KBM-7 (cell line): ENCODE measurements at regions not wholly inside any gene's neighbourhood (a gene's known extent, or its start where the extent isn't known, plus 50 kb on each side); places are given as distances from the start of the nearest gene placed in this dataset.

Experiments used
- DNase-seq: peaks from one replicate; pipeline ENCODE4 v3.0.0-alpha.2; 2015
- in situ Hi-C: fragments of 300-500 bp; cut with MboI; formaldehyde crosslinking; loops from 2 replicates; pipeline ENCODE4 v1.14.3; 2020; ENCODE audit warnings: low sequenced_read_pairs, low pct_unique_long_range_greater_than_20kb, mixed read lengths

GRCh38 chr15:85298366-85298765 is 82.0 kb upstream of the AKAP13 start:
- in situ Hi-C loops, result no loop called here
- no peak for DNase-seq

DNA sequence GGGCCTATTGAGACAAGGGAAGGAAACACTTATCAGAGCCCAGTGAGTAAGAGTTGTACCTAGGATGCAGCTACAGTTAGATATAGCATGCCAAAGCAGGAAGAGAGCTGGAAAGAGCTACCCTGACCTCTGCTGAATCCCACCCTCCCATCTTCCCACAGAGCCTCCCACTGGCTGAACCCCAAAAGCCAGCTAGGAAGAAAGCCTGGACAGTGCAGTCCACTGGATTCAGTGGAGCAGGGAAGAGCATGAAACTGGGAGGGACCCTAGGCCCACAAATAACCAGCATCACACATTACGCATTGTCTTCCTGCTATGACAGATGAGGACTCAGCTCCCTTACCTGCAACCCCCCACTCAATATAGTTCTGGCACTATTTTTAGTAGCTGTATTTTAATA is 81.5 kb upstream of the AKAP13 start:
- DNase-seq, result no peak
- in situ Hi-C loops, result no loop called here

DNA sequence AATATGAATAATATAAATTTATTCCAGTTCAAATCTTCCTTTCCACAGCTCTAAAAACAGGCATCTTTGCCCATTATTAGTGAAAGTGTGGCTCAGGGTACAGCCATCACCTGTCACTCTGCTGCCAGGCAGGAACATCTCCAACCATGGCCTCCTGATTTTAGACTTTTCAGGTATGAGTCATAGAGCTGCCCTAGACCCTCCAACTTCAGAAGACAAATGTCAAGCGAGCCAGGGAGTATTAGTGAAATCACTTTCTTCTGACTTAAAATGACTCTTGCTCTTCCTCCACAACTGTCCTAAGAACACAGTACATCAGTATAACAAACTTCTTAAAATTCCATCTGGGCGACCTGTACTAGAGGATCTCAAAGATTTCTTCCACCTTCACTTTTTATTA is 78.1 kb upstream of the AKAP13 start:
- in situ Hi-C loops, result no loop called here
- no peak for DNase-seq

GRCh38 chr15:85305050-85305449 is 75.4 kb upstream of the AKAP13 start:
- no peak for DNase-seq
- in situ Hi-C loops, result no loop called here

DNA sequence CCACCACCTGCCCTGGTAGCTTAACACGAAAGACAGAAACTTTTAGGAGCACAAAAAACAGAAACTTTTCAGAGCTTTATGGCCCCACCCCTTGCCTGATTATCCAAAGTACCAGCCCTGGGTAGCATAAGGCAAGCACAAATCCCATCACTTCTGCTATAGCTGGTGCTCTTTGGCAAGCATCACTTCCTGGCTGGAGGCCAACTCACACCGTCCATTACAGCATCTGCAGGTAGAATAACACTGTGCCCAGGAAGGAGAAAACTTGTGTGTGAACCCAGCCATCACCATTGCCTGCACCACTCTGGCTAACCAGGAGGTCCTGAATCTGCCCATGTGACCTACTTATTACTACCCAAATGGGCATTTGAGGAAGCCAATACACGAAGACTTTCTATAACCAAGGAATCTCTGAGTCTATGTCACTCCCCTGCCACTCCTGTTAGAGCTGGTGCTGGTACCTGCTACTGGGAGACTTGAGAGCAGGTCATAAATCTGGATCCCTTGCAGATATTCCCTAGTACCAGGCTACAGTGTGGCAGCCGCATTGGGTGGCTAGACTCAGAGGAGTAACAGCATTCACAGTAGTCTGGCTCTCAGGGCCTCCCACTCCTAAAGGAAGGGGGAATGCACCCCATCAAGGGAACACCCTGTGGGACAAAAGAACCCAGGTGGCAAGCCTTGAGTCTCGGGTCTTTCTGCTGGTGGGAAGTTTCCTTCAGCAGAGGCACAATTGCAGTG is 73.3 kb upstream of the AKAP13 start:
- in situ Hi-C loops, result no loop called here
- no peak for DNase-seq

GRCh38 chr15:85307687-85308045 is 72.7 kb upstream of the AKAP13 start:
- no peak for DNase-seq
- in situ Hi-C loops, result no loop called here

DNA sequence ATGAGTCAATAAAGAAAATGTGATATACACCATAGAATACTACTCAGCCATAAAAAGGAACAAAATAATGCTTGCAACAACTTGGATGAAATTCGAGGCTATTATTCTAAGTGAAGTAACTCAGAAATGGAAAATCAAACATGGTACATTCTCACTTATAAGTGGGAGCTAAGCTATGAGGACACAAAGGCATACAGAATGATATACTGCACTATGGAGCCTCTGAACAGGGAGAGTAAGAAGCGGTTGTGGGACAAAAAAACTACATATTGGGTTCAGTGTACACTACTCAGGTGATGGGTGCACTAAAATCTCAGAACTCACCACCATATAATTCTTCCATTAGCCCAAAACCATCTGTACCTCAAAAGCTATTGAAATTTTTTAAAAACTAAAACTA is 68.8 kb upstream of the AKAP13 start:
- DNase-seq, result no peak
- in situ Hi-C loops, result no loop called here

DNA sequence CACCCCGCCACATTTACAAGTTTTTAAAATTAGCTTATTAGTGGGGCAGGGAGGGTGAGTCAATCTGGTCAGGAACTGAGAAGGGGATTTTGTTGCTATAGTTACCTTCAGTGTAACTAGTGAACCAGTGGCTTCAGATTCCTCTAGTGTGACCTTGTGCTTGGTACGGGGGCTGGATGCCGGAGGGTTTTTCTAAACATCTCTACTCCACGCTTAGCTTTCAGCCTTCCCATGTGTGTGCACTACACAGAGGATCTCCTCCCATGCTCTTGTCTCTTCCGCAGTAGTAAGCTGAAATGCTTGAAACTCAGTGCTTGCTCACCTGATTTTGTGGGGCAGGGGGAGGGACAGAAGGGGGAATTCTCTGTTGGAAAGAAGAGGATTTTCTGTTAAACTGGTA is 67.9 kb upstream of the AKAP13 start:
- no peak for DNase-seq
- in situ Hi-C loops, result no loop called here

DNA sequence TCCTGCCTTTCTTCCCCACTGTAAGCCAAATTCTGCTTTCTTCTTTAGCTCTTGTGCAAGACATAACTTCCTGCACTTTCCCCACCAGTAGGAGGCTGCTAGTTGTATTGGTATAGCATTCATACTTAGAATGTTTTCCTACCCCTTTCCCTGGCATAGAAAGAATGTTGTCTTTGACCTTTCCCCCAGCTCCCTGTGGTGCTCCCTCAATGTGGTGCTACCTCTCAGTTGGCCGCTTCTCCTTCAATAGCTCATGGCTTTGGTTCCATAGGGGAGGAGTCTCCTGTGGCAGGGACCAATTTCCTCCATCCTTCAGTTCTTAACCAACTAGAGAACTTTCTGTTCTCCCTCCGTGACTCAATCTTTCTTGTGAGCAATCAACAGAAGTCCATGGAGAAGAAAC is 67.5 kb upstream of the AKAP13 start:
- in situ Hi-C loops, result no loop called here
- DNase-seq, result no peak

GRCh38 chr15:85313339-85313738 is 67.1 kb upstream of the AKAP13 start:
- in situ Hi-C loops, result no loop called here
- no peak for DNase-seq

DNA sequence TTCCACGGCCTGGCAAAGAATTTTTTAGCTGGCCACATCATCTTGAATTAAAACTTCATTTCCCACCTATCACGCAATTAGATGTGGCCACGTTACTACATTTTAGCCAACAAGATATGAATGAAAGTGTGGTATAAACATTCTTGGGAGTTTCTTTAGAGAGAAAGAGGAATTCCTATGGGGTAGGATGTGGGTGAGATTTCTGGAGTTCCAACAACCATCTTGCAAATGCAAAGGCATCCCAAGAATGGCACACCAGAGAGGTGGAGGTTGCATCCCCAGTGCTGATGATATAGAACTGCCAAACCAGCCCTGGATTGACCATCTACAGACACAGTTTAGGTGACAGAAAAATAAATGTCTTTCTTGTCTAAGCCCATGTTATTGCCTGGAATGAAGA is 66.3 kb upstream of the AKAP13 start:
- in situ Hi-C loops, result no loop called here

GRCh38 chr15:85314633-85315032 is 65.8 kb upstream of the AKAP13 start:
- DNase-seq, result no peak
- in situ Hi-C loops, result no loop called here

More for the DNA sequence above, 66.3 kb upstream of the AKAP13 start:
- DNase-seq, result no peak

GRCh38 chr15:85316244-85316934 is 64.0 kb upstream of the AKAP13 start:
- in situ Hi-C loops, result no loop called here
- no peak for DNase-seq

GRCh38 chr15:85318048-85318731 is 62.2 kb upstream of the AKAP13 start:
- in situ Hi-C loops, result no loop called here

GRCh38 chr15:85318732-85319076 is 61.7 kb upstream of the AKAP13 start:
- in situ Hi-C loops, result no loop called here
- no peak for DNase-seq

More at GRCh38 chr15:85318048-85318731, 62.2 kb upstream of the AKAP13 start:
- no peak for DNase-seq

- in situ Hi-C loops, result no loop called here
- DNase-seq, result no peak
Observed at GRCh38 chr15:85324202-85324601, 56.2 kb upstream of the AKAP13 start.

- no peak for DNase-seq
- in situ Hi-C loops, result no loop called here
Observed at GRCh38 chr15:85325834-85326233, 54.6 kb upstream of the AKAP13 start.

DNA sequence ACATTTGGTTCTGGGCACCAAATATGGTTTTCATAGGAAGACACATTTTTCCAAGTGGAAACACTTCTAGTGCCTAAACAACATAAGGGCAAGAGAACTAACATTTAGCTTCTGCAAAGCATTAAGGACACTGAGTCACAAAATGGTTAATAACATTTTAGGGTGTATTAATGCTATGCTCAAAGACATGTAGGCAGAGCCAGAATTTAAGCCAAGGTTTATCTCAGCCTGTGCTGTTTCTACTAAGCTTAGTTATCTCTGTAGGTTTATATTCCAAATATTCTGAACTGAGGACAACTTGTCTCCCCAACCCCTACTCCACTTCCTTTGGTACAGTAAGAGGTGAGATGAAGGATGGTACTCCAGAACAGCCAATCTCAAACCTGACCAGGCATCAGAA is 54.1 kb upstream of the AKAP13 start:
- in situ Hi-C loops, result no loop called here
- DNase-seq, result no peak

GRCh38 chr15:85327820-85328219 is 52.6 kb upstream of the AKAP13 start:
- DNase-seq, result no peak

DNA sequence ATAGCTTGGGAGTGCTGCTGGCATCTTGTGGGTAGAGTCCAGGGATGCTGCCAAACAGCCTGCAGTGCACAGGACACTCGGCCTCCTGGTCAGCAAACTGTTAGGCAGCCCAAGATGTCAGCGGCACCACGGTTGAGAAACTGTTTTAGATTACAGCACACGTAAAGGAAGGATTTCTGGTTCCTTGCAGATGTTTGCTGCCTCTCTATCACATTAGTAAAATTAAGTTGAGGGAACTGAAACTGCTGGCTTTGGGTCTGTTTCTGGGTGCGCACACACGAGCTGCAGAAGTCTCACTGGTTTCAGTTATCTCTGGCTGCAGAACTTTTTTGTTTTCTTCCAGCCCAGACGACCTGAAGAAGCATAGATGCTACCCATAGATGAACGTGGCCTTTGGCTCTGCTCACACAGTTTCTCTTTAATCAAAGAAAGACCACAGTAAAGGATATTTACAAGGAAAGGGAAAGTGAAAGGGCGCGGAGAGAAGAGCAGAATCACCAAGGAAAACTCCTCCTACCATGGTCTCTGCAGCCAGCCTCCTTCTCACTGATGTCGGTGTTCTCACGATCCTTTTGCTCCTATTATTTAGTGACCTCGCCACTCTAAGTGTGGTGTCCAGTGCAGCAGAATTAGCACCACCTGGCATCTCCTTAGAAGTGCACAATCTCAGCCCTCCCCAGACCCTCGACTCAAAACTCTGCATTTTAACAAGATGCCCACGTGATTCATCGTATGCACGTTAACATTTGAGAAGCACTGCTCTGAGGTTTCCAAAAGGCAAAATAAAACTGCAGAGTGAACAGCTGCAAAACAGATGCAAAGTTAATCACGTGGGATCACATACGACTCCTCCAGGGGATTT is 50.6 kb upstream of the AKAP13 start:
- DNase-seq, result no peak
- in situ Hi-C loops, result no loop called here

More at GRCh38 chr15:85327820-85328219, 52.6 kb upstream of the AKAP13 start:
- in situ Hi-C loops, result no loop called here
